ENCODE measurements at regions not wholly inside any gene's neighbourhood (a gene's known extent, or its start where the extent isn't known, plus 50 kb on each side); places are given as distances from the start of the nearest gene placed in this dataset.

- TF ChIP-seq ZNF311 (tag by site-specific recombination; IDR thresholded peaks at IDR 0.05; ENCODE audit: borderline replicate concordance) (no peak), ZIC2 (tag by site-specific recombination; IDR thresholded peaks at IDR 0.05) (no peak), CTCF (tag by site-specific recombination; IDR thresholded peaks at IDR 0.05) (no peak), ZNF391 (tag by site-specific recombination; IDR thresholded peaks at IDR 0.05; ENCODE audit: borderline replicate concordance, low read depth) (no peak), ZBTB44 (tag by site-specific recombination; IDR thresholded peaks at IDR 0.05) (no peak), MZF1 (tag by site-specific recombination; IDR thresholded peaks at IDR 0.05; ENCODE audit: borderline replicate concordance) (no peak), ZNF561 (tag by site-specific recombination; IDR thresholded peaks at IDR 0.05; ENCODE audit: borderline replicate concordance) (no peak), ZBTB7A (tag by site-specific recombination; IDR thresholded peaks at IDR 0.05; ENCODE audit: low read depth) (no peak), KLF8 (tag by site-specific recombination; IDR thresholded peaks at IDR 0.05) (no peak)
Measured at GRCh38 chr2:147777394-147777793, 67.4 kb upstream of the ACVR2A start.

Data from HEK293 (cell line).